Astrocyte (in vitro differentiated cells and primary cell): ENCODE measurements at regions not wholly inside any gene's neighbourhood (a gene's known extent, or its start where the extent isn't known, plus 50 kb on each side); places are given as distances from the start of the nearest gene placed in this dataset.

Experiments
- DNase-seq: peaks from one replicate; pipeline ENCODE4 v3.0.0-alpha.2; 2010; ENCODE audit warnings: low read depth
- FAIRE-seq: peaks from 2 replicates; lab custom pipeline; 2011; peaks lifted over from hg19 to GRCh38; lab: Jason Lieb, UNC
- H2AFZ ChIP-seq: 2 replicates; pipeline ENCODE4 v1.6.0; 2012; ENCODE audit warnings: low read depth, low read length, inconsistent platforms
- H3K27ac ChIP-seq: 2 replicates; pipeline ENCODE4 v1.5.1; 2011; ENCODE audit warnings: low read depth, low read length, inconsistent platforms
- H3K27me3 ChIP-seq: 2 replicates; pipeline ENCODE4 v1.6.0; 2011; ENCODE audit warnings: low read length, inconsistent platforms; ENCODE audit not compliant: insufficient read depth
- H3K36me3 ChIP-seq: 2 replicates; pipeline ENCODE4 v1.5.1; 2011; ENCODE audit warnings: low read length, inconsistent platforms; ENCODE audit not compliant: insufficient read depth
- H3K4me1 ChIP-seq: 2 replicates; pipeline ENCODE4 v1.5.1; 2011; ENCODE audit warnings: low read length, inconsistent platforms; ENCODE audit not compliant: insufficient read depth
- H3K4me2 ChIP-seq: 2 replicates; pipeline ENCODE4 v1.6.0; 2012; ENCODE audit warnings: low read length, inconsistent platforms
- H3K4me3 ChIP-seq: 2 replicates; pipeline ENCODE4 v1.5.1; 2011; ENCODE audit warnings: low read depth, mild to moderate bottlenecking, low read length, inconsistent platforms; ENCODE audit not compliant: insufficient read depth
- H3K79me2 ChIP-seq: 2 replicates; pipeline ENCODE4 v1.6.0; 2012; ENCODE audit warnings: mild to moderate bottlenecking, low read length, inconsistent platforms; ENCODE audit not compliant: insufficient read depth
- H3K9ac ChIP-seq: 2 replicates; pipeline ENCODE4 v1.6.0; 2012; ENCODE audit warnings: mild to moderate bottlenecking, low read length, inconsistent platforms
- H3K9me3 ChIP-seq: 2 replicates; pipeline ENCODE4 v1.5.1; 2012; ENCODE audit warnings: low read depth, mild to moderate bottlenecking, low read length, inconsistent platforms; ENCODE audit not compliant: insufficient read depth
- H4K20me1 ChIP-seq: 2 replicates; pipeline ENCODE4 v1.6.0; 2012; ENCODE audit warnings: low read length, inconsistent platforms; ENCODE audit not compliant: insufficient read depth
- H3K27ac Mint-ChIP-seq: one replicate; pipeline ENCODE4 v1.8.0; 2021; ENCODE audit warnings: mild to moderate bottlenecking, mixed read lengths; ENCODE audit not compliant: unreplicated experiment
- H3K27me3 Mint-ChIP-seq: one replicate; pipeline ENCODE4 v1.8.0; 2021; ENCODE audit warnings: low read depth, mixed read lengths; ENCODE audit not compliant: unreplicated experiment
- H3K36me3 Mint-ChIP-seq: one replicate; pipeline ENCODE4 v1.8.0; 2021; ENCODE audit warnings: low read depth, mixed read lengths; ENCODE audit not compliant: unreplicated experiment
- H3K4me1 Mint-ChIP-seq: one replicate; pipeline ENCODE4 v1.8.0; 2021; ENCODE audit warnings: low read depth, mixed read lengths; ENCODE audit not compliant: unreplicated experiment
- H3K4me3 Mint-ChIP-seq: one replicate; pipeline ENCODE4 v1.8.0; 2021; ENCODE audit warnings: mild to moderate bottlenecking, moderate library complexity, mixed read lengths; ENCODE audit not compliant: unreplicated experiment
- H3K9me3 Mint-ChIP-seq: one replicate; pipeline ENCODE4 v1.8.0; 2021; ENCODE audit warnings: mild to moderate bottlenecking, mixed read lengths; ENCODE audit not compliant: unreplicated experiment
- CTCF ChIP-seq: IDR thresholded peaks from 2 replicates; pipeline ENCODE4 v1.5.1; 2011; ENCODE audit warnings: low read depth, mild to moderate bottlenecking, inconsistent platforms, low read length, moderate library complexity; ENCODE audit not compliant: insufficient read depth
- EZH2 ChIP-seq: IDR thresholded peaks from 2 replicates; pipeline ENCODE4 v1.6.1; 2012; ENCODE audit warnings: mild to moderate bottlenecking, low read length, inconsistent platforms; ENCODE audit not compliant: insufficient read depth

GRCh38 chr12:67447180-67447579 lies 178.0 kb downstream of the CAND1 start:
- H3K27ac Mint-ChIP-seq: no peak overlapping the region
- H3K4me2 ChIP-seq: no peak overlapping the region
- no peak overlapping the region for H3K9ac ChIP-seq
- no peaks in the 10 kb centered on the region for H3K79me2 ChIP-seq
- no peak overlapping the region for H3K27ac ChIP-seq
- H3K4me1 Mint-ChIP-seq: peaks cover 8% of the 10 kb centered on the region
- FAIRE-seq: no peak
- H3K9me3 Mint-ChIP-seq: peaks cover 1% of the 10 kb centered on the region
- H3K4me1 ChIP-seq: peaks cover 5% of the 10 kb centered on the region
- no peak overlapping the region for H3K4me3 Mint-ChIP-seq
- H3K9me3 ChIP-seq: no peaks in the 10 kb centered on the region
- no peaks in the 10 kb centered on the region for H4K20me1 ChIP-seq
- no peak overlapping the region for H3K4me3 ChIP-seq
- no peaks in the 10 kb centered on the region for H3K36me3 Mint-ChIP-seq
- no peak overlapping the region for H2AFZ ChIP-seq
- no peak for DNase-seq
- H3K36me3 ChIP-seq: no peaks in the 10 kb centered on the region
- TF ChIP-seq EZH2: no peak
- no peak for TF ChIP-seq CTCF
- no peaks in the 10 kb centered on the region for H3K27me3 Mint-ChIP-seq
- H3K27me3 ChIP-seq: no peaks in the 10 kb centered on the region

- H4K20me1 ChIP-seq: no peaks in the 10 kb centered on the region
- H3K36me3 ChIP-seq: no peaks in the 10 kb centered on the region
- no peak overlapping the region for H3K4me3 Mint-ChIP-seq
- H3K4me1 ChIP-seq: no peaks in the 10 kb centered on the region
- H3K79me2 ChIP-seq: no peaks in the 10 kb centered on the region
- no peaks in the 10 kb centered on the region for H3K36me3 Mint-ChIP-seq
- no peak overlapping the region for H3K4me2 ChIP-seq
- TF ChIP-seq CTCF (no peak), EZH2 (no peak)
- FAIRE-seq: no peak
- no peaks in the 10 kb centered on the region for H3K9me3 ChIP-seq
- no peak overlapping the region for H2AFZ ChIP-seq
- peaks cover 4% of the 10 kb centered on the region for H3K9me3 Mint-ChIP-seq
- H3K4me1 Mint-ChIP-seq: peaks cover 6% of the 10 kb centered on the region
- no peak for DNase-seq
- no peaks in the 10 kb centered on the region for H3K27me3 Mint-ChIP-seq
- no peak overlapping the region for H3K4me3 ChIP-seq
- H3K27ac Mint-ChIP-seq: no peak overlapping the region
- no peak overlapping the region for H3K9ac ChIP-seq
- no peak overlapping the region for H3K27ac ChIP-seq
- H3K27me3 ChIP-seq: no peaks in the 10 kb centered on the region
These were observed 180.5 kb downstream of the CAND1 start for GRCh38 chr12:67449591-67450052.

- H3K4me3 ChIP-seq: no peak overlapping the region
- no peak overlapping the region for H2AFZ ChIP-seq
- Mint-ChIP-seq H3K9me3 (peaks cover 4% of the 10 kb centered on the region), H3K27ac (no peak overlapping the region), H3K36me3 (no peaks in the 10 kb centered on the region), H3K4me3 (no peak overlapping the region), H3K27me3 (no peaks in the 10 kb centered on the region), H3K4me1 (peaks cover 6% of the 10 kb centered on the region)
- no peak for TF ChIP-seq CTCF
- TF ChIP-seq EZH2: no peak
- no peak overlapping the region for H3K4me2 ChIP-seq
- H3K9me3 ChIP-seq: no peaks in the 10 kb centered on the region
- no peak overlapping the region for H3K27ac ChIP-seq
- no peaks in the 10 kb centered on the region for H4K20me1 ChIP-seq
- H3K4me1 ChIP-seq: no peaks in the 10 kb centered on the region
- H3K36me3 ChIP-seq: no peaks in the 10 kb centered on the region
- DNase-seq (no peak), FAIRE-seq (no peak)
- H3K9ac ChIP-seq: no peak overlapping the region
- H3K27me3 ChIP-seq: no peaks in the 10 kb centered on the region
- no peaks in the 10 kb centered on the region for H3K79me2 ChIP-seq
These were observed 181.3 kb downstream of the CAND1 start for GRCh38 chr12:67450441-67450840.
